HG02870 (cell line): ENCODE measurements at regions not wholly inside any gene's neighbourhood (a gene's known extent, or its start where the extent isn't known, plus 50 kb on each side); places are given as distances from the start of the nearest gene placed in this dataset.

ENCODE experiments used
- ATAC-seq: cut with Tn5 transposase; IDR thresholded peaks from one replicate; pipeline ENCODE4 v1.9.1; 2021; ENCODE audit warnings: mild to moderate bottlenecking, moderate library complexity; ENCODE audit not compliant: unreplicated experiment

GRCh38 chr18:39801848-39802247 is 2153.2 kb upstream of the PIK3C3 start:
- ATAC-seq: no peak

- ATAC-seq: no peak
Observed at GRCh38 chr18:39801010-39801409, 2154.0 kb upstream of the PIK3C3 start.

- ATAC-seq: no peak
Observed at GRCh38 chr18:39799006-39799405, 2156.0 kb upstream of the PIK3C3 start.

- no peak for ATAC-seq
Observed at GRCh38 chr18:39796393-39796792, 2158.6 kb upstream of the PIK3C3 start.

GRCh38 chr18:39795350-39795749 is 2159.7 kb upstream of the PIK3C3 start:
- ATAC-seq: no peak

GRCh38 chr18:39793609-39794008 is 2161.4 kb upstream of the PIK3C3 start:
- no peak for ATAC-seq

GRCh38 chr18:39788383-39788782 is 2166.7 kb upstream of the PIK3C3 start:
- no peak for ATAC-seq

- ATAC-seq: no peak
Observed at GRCh38 chr18:39786477-39786876, 2168.6 kb upstream of the PIK3C3 start.

- ATAC-seq: no peak
Observed at GRCh38 chr18:39784541-39784940, 2170.5 kb upstream of the PIK3C3 start.

- no peak for ATAC-seq
Observed at GRCh38 chr18:39781565-39781964, 2173.5 kb upstream of the PIK3C3 start.

- no peak for ATAC-seq
Observed at GRCh38 chr18:39780774-39781173, 2174.3 kb upstream of the PIK3C3 start.

- no peak for ATAC-seq
Observed at GRCh38 chr18:39779926-39780325, 2175.1 kb upstream of the PIK3C3 start.

GRCh38 chr18:39776766-39777165 is 2178.3 kb upstream of the PIK3C3 start:
- no peak for ATAC-seq

- no peak for ATAC-seq
Observed at GRCh38 chr18:39774957-39775598, 2180.0 kb upstream of the PIK3C3 start.

- ATAC-seq: no peak
Observed at GRCh38 chr18:39773646-39774045, 2181.4 kb upstream of the PIK3C3 start.

GRCh38 chr18:39772155-39772919 is 2182.7 kb upstream of the PIK3C3 start:
- no peak for ATAC-seq

GRCh38 chr18:39770399-39770798 is 2184.6 kb upstream of the PIK3C3 start:
- ATAC-seq: no peak

- ATAC-seq: no peak
Observed at GRCh38 chr18:39764873-39765272, 2190.2 kb upstream of the PIK3C3 start.

- no peak for ATAC-seq
Observed at GRCh38 chr18:39761273-39761672, 2193.8 kb upstream of the PIK3C3 start.

GRCh38 chr18:39759926-39760325 is 2194.3 kb upstream of the CELF4 start:
- no peak for ATAC-seq

- no peak for ATAC-seq
Observed at GRCh38 chr18:39753178-39753577, 2187.6 kb upstream of the CELF4 start.

GRCh38 chr18:39752351-39752750 is 2186.8 kb upstream of the CELF4 start:
- no peak for ATAC-seq

GRCh38 chr18:39751921-39752320 is 2186.3 kb upstream of the CELF4 start:
- ATAC-seq: no peak
